ENCODE measurements at regions not wholly inside any gene's neighbourhood (a gene's known extent, or its start where the extent isn't known, plus 50 kb on each side); places are given as distances from the start of the nearest gene placed in this dataset.
"Not testable (repeated sequence)": the region's sequence is repeated elsewhere in the genome, so short reads cannot be mapped to it uniquely, and the experiment has no call there.

- no peak for DNase-seq
These were observed 79.5 kb upstream of the RALGAPA2 start for GRCh38 chr20:20791664-20792568.

- no peak for DNase-seq
These were observed 75.9 kb upstream of the RALGAPA2 start for GRCh38 chr20:20788308-20788707.

GRCh38 chr20:20786428-20786827 lies 74.0 kb upstream of the RALGAPA2 start:
- no peak for DNase-seq

DNA sequence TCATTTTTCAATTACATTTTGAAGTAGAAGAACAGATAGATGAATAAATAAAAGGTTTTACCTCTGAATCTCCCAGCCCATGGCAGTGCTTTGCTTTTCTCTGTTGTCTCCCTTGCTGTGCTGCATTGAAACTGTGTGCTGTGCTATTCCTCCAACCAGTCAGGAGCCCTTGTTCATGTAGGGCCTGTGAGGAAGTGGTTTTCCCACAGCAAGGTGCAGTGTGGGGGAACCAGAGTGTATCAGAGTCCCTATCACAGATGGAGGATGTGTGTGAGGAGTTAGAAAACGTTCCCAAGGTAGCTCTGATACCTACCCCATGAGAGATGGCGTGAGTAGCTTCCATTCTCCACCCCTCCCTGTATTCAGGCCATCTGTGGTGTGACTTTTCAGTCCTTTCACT lies 72.8 kb upstream of the RALGAPA2 start:
- DNase-seq = no peak

DNA sequence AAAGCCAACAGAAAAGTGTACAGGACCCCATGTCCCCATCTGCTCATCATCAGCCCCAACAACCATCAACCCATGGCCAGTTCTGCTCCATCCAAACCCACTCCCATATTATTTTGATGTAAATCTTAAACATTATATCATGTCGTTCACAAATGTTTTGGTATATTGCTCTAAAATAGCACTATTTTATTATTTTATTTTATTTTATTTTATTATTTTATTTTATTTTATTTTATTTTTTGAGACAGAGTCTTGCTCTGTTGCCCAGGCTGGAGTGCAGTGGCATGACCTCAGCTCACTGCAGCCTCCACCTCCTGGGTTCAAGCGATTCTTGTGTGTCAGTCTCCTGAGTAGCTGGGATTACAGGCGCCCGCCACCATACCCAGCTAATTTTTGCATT lies 72.0 kb upstream of the RALGAPA2 start:
- DNase-seq = not testable (repeated sequence)

DNA sequence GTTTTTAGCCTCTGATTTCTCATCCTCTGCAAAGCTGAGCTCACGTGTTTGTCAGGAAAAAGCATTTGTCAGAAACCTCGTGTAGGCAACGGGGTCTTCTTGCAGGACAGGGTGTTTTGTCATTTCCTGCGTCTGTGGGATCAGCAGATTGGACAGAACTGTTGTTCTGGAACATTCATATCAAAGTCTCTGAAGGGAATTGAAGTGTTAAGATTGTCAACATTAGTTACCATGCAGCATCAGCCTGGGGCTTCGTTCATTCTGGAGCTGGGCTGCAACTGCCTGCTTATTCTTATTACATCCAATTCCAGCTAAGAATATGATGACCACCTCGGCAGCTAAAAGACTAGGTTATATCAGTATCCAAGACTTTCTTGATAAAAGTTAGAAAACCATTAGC lies 71.0 kb upstream of the RALGAPA2 start:
- no peak for DNase-seq

GRCh38 chr20:20782755-20783154 lies 70.3 kb upstream of the RALGAPA2 start:
- no peak for DNase-seq

- DNase-seq = no peak
These were observed 69.8 kb upstream of the RALGAPA2 start for GRCh38 chr20:20782231-20782630.

DNA sequence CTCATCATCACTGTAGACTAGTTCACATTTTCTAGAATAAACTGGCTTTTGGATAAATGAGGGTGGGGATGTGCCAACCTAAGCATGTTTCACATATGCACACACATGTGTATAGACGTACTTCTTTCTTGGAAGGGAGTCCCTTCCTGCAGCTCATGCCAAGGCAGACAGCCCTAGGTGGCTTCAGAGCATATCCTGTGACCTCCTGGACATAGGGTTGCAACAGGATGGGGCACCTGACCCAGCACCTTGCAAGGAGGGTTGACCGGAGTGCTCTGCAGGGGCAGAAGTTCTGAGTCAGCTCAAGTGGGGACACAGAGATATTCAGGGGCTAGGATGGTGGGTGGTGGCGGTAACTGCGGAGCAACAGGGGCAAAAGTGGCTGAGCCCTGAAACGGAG lies 68.6 kb upstream of the RALGAPA2 start:
- no peak for DNase-seq

- no peak for DNase-seq
These were observed 67.8 kb upstream of the RALGAPA2 start for GRCh38 chr20:20780127-20780824.

DNA sequence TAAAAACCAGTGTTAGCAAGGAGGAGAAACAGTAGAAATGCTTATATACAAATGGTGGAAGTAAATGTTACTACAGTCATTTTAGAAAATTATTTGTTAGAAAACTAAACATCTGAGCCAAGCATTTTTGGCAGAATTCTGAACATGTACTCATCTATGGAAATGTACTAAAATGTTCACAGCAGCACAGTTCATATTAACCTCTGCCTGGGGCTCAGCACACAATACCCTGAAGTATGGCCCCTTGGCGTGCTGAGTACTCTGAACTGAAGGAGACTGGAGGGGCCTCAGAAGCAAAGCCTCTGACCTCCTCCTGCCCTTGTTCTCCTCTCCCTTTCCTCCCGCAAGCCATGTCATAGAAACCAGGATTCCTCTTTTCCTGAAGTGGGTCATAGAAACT lies 66.2 kb upstream of the RALGAPA2 start:
- no peak for DNase-seq

- no peak for DNase-seq
These were observed 60.1 kb upstream of the RALGAPA2 start for GRCh38 chr20:20772497-20773085.

GRCh38 chr20:20768202-20768815 lies 55.9 kb upstream of the RALGAPA2 start:
- no peak for DNase-seq

DNA sequence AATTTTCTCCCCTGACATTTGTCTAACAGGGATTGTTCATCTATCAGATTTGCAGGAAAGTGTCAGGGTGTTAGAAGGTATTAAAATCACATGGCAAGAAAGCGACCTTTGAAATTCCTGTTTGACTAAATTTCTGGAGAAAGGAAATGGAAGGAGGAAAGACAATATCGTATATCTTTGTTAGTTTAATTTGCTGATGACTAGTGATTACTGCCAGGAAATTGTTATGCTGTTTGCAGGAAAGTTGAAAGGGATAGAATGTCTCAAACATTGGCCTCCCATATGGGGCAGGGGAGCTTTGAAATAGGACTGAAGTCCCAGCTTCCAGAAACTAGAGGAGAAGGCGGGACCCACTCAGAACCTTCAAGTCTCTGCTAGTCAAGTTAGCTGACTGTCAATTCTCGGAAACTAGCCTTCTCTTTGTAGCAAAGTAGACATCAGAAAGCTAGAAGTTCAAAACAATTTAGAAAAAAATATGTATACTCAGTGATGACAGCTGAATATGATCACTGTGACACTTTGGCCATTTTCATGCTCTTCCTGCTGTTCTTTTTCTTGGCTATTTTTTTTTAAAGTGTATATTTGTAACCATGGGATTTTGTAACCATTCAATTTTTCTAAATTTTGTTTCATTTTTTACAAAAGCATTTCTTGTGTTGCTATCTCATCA lies 53.4 kb upstream of the RALGAPA2 start:
- peak; percentile 13 for DNase-seq

- DNase-seq = no peak
These were observed 51.2 kb upstream of the RALGAPA2 start for GRCh38 chr20:20763650-20764049.

Data from right kidney (tissue), 1 donor.